Retinal pigment epithelial cell (primary cell): ENCODE measurements at regions not wholly inside any gene's neighbourhood (a gene's known extent, or its start where the extent isn't known, plus 50 kb on each side); places are given as distances from the start of the nearest gene placed in this dataset.

Experiments used
- DNase-seq: peaks from one replicate; pipeline ENCODE4 v3.0.0-alpha.2; 2010; ENCODE audit warnings: low read depth
- H3K4me3 ChIP-seq: 2 replicates; pipeline ENCODE4 v1.5.1; 2011; ENCODE audit warnings: mild to moderate bottlenecking, low read length, control low read depth, moderate library complexity
- CTCF ChIP-seq: conservative IDR thresholded peaks from 2 replicates; pipeline ENCODE4 v1.5.1; 2011; ENCODE audit warnings: low read depth, low read length, control low read depth, inconsistent platforms

DNA sequence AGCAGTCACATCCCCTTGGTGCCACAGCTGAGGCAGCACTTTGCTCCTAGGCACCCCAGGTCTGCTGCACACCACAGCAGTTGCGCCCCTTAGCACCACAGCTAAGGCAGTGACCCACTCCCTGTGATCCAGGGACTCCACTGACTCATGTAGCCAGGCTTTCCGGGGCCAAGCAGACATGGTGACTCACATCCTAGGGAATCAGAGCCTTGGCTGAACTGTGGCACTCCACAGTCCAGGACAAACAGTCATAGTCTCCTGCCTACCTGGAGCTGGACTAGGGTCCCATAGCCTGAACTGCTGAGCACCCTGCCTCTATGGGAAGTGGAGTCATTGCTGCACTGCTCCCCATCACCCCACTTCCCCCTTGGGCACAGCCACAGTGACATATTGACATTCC, 338.7 kb downstream of the NPR3 start:
- no peak for TF ChIP-seq CTCF
- no peak overlapping the region for H3K4me3 ChIP-seq
- DNase-seq = peak; percentile 83

DNA sequence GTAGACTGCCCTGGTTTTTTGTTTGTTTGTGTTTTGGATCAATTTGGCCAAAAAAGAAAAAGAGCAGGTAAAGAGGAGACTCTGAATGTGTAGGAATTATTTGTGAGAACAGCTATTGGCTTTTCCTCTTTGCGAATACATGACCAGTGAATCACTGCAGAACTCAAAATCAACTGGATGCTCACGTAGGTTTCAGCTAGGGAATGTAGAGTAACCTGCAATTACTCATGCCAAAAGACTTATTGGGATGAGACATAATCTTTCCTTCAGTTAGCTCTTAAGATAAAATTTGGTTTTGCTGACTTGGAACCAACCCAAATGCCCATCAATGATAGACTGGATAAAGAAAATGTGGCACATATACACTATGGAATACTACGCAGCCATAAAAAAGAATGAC, 348.0 kb downstream of the NPR3 start:
- no peak overlapping the region for H3K4me3 ChIP-seq
- TF ChIP-seq CTCF = no peak
- no peak for DNase-seq

GRCh38 chr5:33065131-33065530, 354.0 kb downstream of the NPR3 start:
- no peak overlapping the region for H3K4me3 ChIP-seq
- no peak for TF ChIP-seq CTCF
- no peak for DNase-seq

- DNase-seq = no peak
- no peak overlapping the region for H3K4me3 ChIP-seq
- no peak for TF ChIP-seq CTCF
Observed at GRCh38 chr5:33067291-33067690, 356.2 kb downstream of the NPR3 start.

- no peak overlapping the region for H3K4me3 ChIP-seq
- no peak for DNase-seq
- no peak for TF ChIP-seq CTCF
Observed at GRCh38 chr5:33068786-33069185, 357.7 kb downstream of the NPR3 start.

- TF ChIP-seq CTCF = no peak
- no peak overlapping the region for H3K4me3 ChIP-seq
- no peak for DNase-seq
Observed at GRCh38 chr5:33072296-33072695, 361.2 kb downstream of the NPR3 start.

GRCh38 chr5:33072726-33073125, 361.6 kb downstream of the NPR3 start:
- TF ChIP-seq CTCF = no peak
- DNase-seq = no peak

More at GRCh38 chr5:33072726-33073125, 361.6 kb downstream of the NPR3 start:
- H3K4me3 ChIP-seq = no peak overlapping the region
